ENCODE measurements at regions not wholly inside any gene's neighbourhood (a gene's known extent, or its start where the extent isn't known, plus 50 kb on each side); places are given as distances from the start of the nearest gene placed in this dataset.

DNA sequence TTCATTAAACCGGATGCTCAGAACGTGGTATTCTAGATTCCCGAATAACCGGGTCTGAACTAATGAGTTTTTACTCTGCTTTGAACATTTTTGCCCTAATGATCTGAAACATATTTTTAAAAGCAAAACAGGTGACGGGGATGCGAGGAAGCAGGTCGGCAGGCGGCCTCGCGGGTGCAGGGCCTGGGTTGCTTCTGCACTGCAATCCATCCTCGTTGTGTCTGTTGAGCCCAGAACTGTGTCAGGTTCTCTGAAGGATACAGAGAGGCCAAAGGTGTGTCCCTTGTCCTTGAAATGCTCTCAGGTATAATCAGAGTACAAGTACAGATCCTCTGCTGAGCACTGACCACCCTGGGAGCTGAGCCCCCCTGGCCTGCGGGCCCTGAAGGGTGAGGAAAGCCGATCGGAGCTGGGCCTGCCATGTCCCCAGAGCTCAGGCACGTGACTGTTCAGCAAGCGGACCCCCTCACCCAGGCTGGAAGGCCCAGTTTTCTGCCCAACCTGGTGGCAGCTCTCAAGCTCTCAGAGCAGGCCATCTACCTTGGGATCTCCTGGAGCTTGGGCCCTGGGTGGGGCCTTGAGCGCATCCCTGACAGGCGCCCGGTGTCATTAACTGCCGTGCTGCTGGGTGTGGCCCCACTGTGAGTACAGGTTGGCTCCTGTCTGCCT, 151.8 kb downstream of the OLFM1 start:
- no peak for DNase-seq (ENCODE audit: low spot score)

- no peak for DNase-seq (ENCODE audit: low spot score)
Observed at GRCh38 chr9:135239769-135240141, 152.3 kb downstream of the OLFM1 start.

GRCh38 chr9:135240222-135240621, 152.8 kb downstream of the OLFM1 start:
- DNase-seq (ENCODE audit: low spot score): no peak

GRCh38 chr9:135240871-135241311, 153.4 kb downstream of the OLFM1 start:
- DNase-seq (ENCODE audit: low spot score): no peak

DNA sequence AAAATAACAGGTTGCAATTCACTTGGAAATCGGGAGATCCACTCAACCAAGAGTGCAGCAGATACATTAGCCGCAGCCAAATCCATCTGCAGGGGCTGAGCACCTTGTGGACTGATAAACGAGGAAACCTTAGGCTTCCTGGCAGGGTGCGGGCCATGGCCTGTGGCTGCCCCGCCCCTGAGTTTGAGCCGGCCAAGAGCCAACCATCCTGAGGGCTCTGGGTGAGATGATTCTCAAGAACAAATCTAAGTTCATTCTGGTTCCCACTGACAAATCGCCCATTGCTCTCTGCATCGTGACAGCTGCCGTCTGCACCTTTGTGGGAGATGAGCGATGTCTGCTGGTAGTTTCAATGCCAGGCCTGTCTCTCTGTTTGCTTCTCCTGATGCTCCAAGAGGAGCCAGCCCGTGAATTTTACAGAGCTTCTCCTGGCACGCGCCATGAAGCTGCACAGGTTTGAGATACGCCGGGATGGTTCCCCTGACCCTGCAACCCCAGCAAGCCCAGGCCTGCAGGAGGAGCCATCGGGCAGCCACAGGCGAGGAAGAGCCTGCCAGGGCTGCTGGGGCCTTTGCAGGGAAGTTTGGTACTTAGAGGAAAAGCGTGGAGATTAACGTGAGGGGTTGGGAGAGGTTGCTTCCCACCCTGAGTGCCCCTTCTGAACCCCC, 154.0 kb downstream of the OLFM1 start:
- DNase-seq (ENCODE audit: low spot score): no peak

GRCh38 chr9:135242049-135242396, 154.6 kb downstream of the OLFM1 start:
- no peak for DNase-seq (ENCODE audit: low spot score)

- no peak for DNase-seq (ENCODE audit: low spot score)
Observed at GRCh38 chr9:135242406-135242805, 154.9 kb downstream of the OLFM1 start.

- peak; percentile 59 for DNase-seq (ENCODE audit: low spot score)
Observed at GRCh38 chr9:135243201-135244190, 156.0 kb downstream of the OLFM1 start.

- DNase-seq (ENCODE audit: low spot score): peak; percentile 41
Observed at GRCh38 chr9:135244271-135245221, 157.1 kb downstream of the OLFM1 start.

DNA sequence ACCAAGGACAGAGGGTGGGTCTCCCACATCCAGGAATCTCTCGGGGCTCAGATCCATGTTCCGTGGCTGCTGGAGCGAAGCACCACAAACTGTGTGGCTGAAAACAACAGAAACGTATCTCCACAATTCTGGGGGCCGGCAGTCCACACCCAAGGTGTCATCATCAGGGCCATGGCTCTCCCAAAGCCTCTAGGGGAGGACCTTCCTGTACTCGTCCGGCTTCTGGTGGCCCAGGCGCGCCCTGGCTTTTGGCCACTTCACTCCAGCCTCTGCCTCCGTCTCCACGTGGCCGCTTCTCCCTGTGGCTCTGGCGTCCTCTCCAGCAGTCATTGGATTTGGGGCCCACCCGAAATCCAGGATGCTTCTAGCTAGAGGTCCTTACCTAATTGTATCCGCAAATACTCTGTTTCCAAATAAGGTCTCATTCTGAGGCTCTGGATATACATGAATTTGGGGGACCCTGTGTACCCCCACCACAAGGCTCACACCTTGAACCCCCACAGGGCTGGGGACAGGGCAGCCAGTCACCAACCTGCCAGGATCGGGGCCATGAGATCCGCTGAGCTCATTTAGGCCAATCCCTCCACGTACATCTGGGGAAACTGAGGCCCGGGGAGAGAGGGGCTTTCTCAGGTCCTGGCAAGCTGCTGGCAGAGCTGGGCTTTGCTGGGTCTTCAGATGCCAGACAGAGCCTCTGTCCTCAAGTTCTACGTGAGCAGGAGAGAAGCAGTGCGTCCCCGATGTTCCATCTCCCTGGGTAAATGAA, 158.2 kb downstream of the OLFM1 start:
- no peak for DNase-seq (ENCODE audit: low spot score)

- no peak for DNase-seq (ENCODE audit: low spot score)
Observed at GRCh38 chr9:135246248-135247205, 159.1 kb downstream of the OLFM1 start.

GRCh38 chr9:135247227-135247930, 159.9 kb downstream of the OLFM1 start:
- DNase-seq (ENCODE audit: low spot score): no peak

DNA sequence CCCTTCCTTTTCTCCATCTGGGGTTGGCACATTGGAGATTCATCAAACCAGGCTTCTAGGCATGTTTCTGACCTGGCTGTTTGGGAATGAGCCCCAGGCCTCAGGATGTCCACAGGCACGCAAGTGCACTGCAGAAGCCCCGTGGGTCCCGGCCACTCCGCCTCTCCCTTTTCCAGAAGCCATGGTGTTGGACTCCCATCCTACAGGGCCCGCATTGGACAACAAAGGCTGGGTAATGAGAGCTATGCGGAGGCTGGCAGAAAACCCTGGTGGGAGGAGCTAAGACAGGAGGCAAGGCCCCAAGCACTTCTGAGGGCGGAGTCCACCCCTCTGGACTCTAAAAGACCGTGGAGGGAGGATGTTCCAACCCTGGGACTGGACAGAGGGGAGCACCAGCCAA, 160.6 kb downstream of the OLFM1 start:
- DNase-seq (ENCODE audit: low spot score): no peak

DNA sequence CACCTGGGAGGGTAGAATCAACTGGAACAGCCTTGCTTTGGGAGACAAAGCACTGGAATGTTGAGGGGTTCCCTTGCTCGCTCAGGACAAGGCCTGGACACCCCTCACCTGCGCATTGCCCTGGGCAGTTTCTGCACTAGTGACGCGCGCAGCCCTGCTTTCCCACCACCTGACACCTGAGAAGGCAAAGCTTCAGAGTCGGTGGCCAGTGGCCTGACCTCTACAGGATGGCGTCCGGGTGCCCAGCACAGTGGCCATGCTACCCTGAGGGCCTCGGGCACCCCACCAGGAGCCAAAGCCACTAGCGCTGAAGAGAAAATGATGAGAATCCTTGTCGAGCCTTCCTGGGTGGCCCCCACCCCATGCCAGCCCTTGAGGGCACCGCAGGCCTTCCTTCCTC, 161.3 kb downstream of the OLFM1 start:
- DNase-seq (ENCODE audit: low spot score): no peak

DNA sequence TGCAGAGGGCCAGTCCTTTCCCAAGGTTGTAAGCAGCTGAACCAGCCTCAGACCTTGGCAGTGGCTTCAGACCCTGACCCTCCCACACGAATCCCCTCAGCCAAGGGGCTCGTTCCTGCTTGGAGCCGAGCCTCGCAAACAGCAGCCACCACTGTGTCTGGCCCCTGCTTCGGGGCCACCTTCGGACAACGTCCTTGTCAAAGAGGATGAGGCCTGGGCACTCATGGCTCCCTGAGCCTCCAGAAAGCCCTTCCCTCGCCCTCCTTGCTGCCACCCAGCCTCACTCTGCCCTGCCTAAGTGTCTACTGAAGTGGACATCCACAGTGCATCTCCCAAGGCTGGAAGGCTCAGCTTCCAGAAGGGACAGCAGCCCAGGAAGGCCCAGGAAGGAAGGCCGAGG, 161.7 kb downstream of the OLFM1 start:
- no peak for DNase-seq (ENCODE audit: low spot score)

DNA sequence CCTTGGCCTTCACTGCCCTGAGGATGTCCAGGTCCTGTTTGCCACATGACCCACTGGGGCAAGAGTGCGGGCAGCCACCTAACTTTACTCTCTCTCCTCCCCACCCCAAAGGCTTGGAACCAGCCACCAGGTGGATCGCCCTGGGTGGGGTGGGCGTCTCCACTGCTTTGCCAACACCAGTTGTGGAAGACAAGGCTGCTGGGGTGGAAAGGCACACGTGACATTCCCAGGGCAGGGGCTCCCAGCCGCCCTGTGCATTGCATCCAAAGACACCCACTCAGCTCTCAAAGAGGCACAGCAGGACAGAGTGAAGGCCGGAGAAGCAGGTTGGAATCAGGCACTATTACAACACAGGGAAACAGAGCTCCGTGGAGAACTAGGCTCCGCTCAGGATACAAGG, 162.2 kb downstream of the OLFM1 start:
- DNase-seq (ENCODE audit: low spot score): no peak

GRCh38 chr9:135251331-135251761, 163.9 kb downstream of the OLFM1 start:
- no peak for DNase-seq (ENCODE audit: low spot score)

GRCh38 chr9:135251996-135252760, 164.7 kb downstream of the OLFM1 start:
- no peak for DNase-seq (ENCODE audit: low spot score)
